Endothelial cell of umbilical vein (primary cell): ENCODE measurements at regions not wholly inside any gene's neighbourhood (a gene's known extent, or its start where the extent isn't known, plus 50 kb on each side); places are given as distances from the start of the nearest gene placed in this dataset.

Experiments used
- BruUV-seq: library from RNA; stranded (reverse); fragments of 400-500 nt; replicated peaks from 2 replicates; lab custom pipeline; 2021; lab: Mats Ljungman, UMichigan
- CTCF ChIA-PET: fragments of 300-600, 350-600 bp; sonication (Branson Sonifier 250); formaldehyde crosslinking; loops from one replicate; lab custom pipeline; 2021; ENCODE audit warnings: antibody characterized with exemption, inconsistent platforms; lab: Charles Lee
- POLR2A ChIA-PET: fragments of 300-600, 350-600 bp; sonication (Branson Sonifier 250); formaldehyde crosslinking; loops from one replicate; lab custom pipeline; 2021; ENCODE audit warnings: antibody characterized with exemption, inconsistent platforms; lab: Charles Lee
- DNase-seq: peaks from one replicate; pipeline ENCODE4 v3.0.0-alpha.2; 2011; ENCODE audit warnings: low read depth, low spot score
- FAIRE-seq: peaks from 2 replicates; lab custom pipeline; 2011; peaks lifted over from hg19 to GRCh38; lab: Jason Lieb, UNC
- H2AFZ ChIP-seq: 2 replicates; pipeline ENCODE4 v1.6.0; 2012; ENCODE audit warnings: low read depth, low read length, control low read depth, inconsistent platforms
- H3K27ac ChIP-seq: 2 replicates; pipeline ENCODE4 v1.5.1; 2011; ENCODE audit warnings: low read depth, mild to moderate bottlenecking, control low read depth, low read length, moderate library complexity; ENCODE audit not compliant: insufficient read depth
- H3K27me3 ChIP-seq, 2 experiments: 2 replicates each; pipeline versions ENCODE4 v1.6.0 to v1.6.1; 2011; ENCODE audit warnings: low read length in 2 of 2, mixed read lengths in 1 of 2; ENCODE audit not compliant: control insufficient read depth in 2 of 2, insufficient read depth in 2 of 2
- H3K36me3 ChIP-seq, 2 experiments: 2 replicates in 1 of 2; 3 replicates in 1 of 2; pipeline ENCODE4 v1.5.1; 2011; ENCODE audit warnings: low read length in 2 of 2, mild to moderate bottlenecking in 1 of 2, moderate library complexity in 1 of 2; ENCODE audit not compliant: control insufficient read depth in 2 of 2, insufficient read depth in 2 of 2; ENCODE audit errors: extremely low read depth in 1 of 2
- H3K4me1 ChIP-seq: 3 replicates; pipeline ENCODE4 v1.5.1; 2011; ENCODE audit warnings: mild to moderate bottlenecking, low read length; ENCODE audit not compliant: control insufficient read depth, insufficient read depth; ENCODE audit errors: extremely low read depth
- H3K4me2 ChIP-seq: 2 replicates; pipeline ENCODE4 v1.6.1; 2011; ENCODE audit warnings: low read length, control low read depth, mixed read lengths; ENCODE audit not compliant: insufficient read depth
- H3K4me3 ChIP-seq, 3 experiments: fragments of 200-600 bp in 1 of 3; sonication (generic), shearing (Covaris generic) in 1 of 3; replicated peaks in 1 of 3; 2 replicates each; pipeline ENCODE4 v1.5.1; 2011 to 2016; ENCODE audit warnings: control low read depth in 3 of 3, low read length in 3 of 3, mild to moderate bottlenecking in 2 of 3, inconsistent platforms in 1 of 3, low read depth in 1 of 3, moderate library complexity in 1 of 3; ENCODE audit not compliant: insufficient read depth in 1 of 3
- H3K79me2 ChIP-seq: 2 replicates; pipeline ENCODE4 v1.6.0; 2012; ENCODE audit warnings: low read length, inconsistent platforms; ENCODE audit not compliant: control insufficient read depth, insufficient read depth
- H3K9ac ChIP-seq: replicated peaks from 2 replicates; pipeline ENCODE3; 2011; ENCODE audit warnings: low read length, control low read depth; ENCODE audit not compliant: insufficient read depth; ENCODE audit errors: extremely low read depth
- H3K9me1 ChIP-seq: replicated peaks from 3 replicates; pipeline ENCODE4 v1.6.0; 2011; ENCODE audit warnings: mild to moderate bottlenecking, low read length; ENCODE audit not compliant: control insufficient read depth, insufficient read depth; ENCODE audit errors: extremely low read depth
- H3K9me3 ChIP-seq: replicated peaks from 2 replicates; pipeline ENCODE4 v1.5.1; 2012; ENCODE audit warnings: low read length, inconsistent platforms; ENCODE audit not compliant: control insufficient read depth, insufficient read depth
- H4K20me1 ChIP-seq: replicated peaks from 2 replicates; pipeline ENCODE3; 2011; ENCODE audit warnings: mild to moderate bottlenecking, low read length; ENCODE audit not compliant: control insufficient read depth, insufficient read depth; ENCODE audit errors: extremely low read depth
- EZH2 ChIP-seq: IDR thresholded peaks from 2 replicates; pipeline ENCODE4 v1.6.1; 2012; ENCODE audit warnings: borderline replicate concordance, low read depth, mild to moderate bottlenecking, moderate library complexity, low read length, inconsistent platforms; ENCODE audit not compliant: severe bottlenecking
- FOS ChIP-seq: IDR thresholded peaks from 2 replicates; pipeline ENCODE4 v1.6.1; 2011; ENCODE audit warnings: mild to moderate bottlenecking, low read length, moderate library complexity, borderline replicate concordance; ENCODE audit not compliant: insufficient read depth
- GATA2 ChIP-seq: IDR thresholded peaks from 2 replicates; pipeline ENCODE4 v1.7.0; 2011; ENCODE audit warnings: low read depth, mild to moderate bottlenecking, moderate library complexity, mixed read lengths, low read length; ENCODE audit not compliant: insufficient read length, insufficient read depth
- JUN ChIP-seq: IDR thresholded peaks from 2 replicates; pipeline ENCODE4 v1.6.1; 2011; ENCODE audit warnings: borderline replicate concordance, low read depth; ENCODE audit not compliant: insufficient read length, insufficient read depth
- MYC ChIP-seq: IDR thresholded peaks from one replicate; pipeline ENCODE4 v1.6.1; 2011; ENCODE audit warnings: mild to moderate bottlenecking, low read depth, low read length
- POLR2A ChIP-seq: IDR thresholded peaks from 2 replicates; pipeline ENCODE4 v1.6.1; 2012; ENCODE audit warnings: low read depth, mild to moderate bottlenecking, control low read depth, low read length
- POLR2AphosphoS5 ChIP-seq: IDR thresholded peaks from 2 replicates; pipeline ENCODE4 v1.6.1; 2012; ENCODE audit warnings: low read depth, mild to moderate bottlenecking, control low read depth, low read length, moderate library complexity; ENCODE audit not compliant: insufficient read depth
- dilution Hi-C: fragments of 300-500 bp; cut with MboI; formaldehyde crosslinking; loops from one replicate; pipeline ENCODE4 v1.15.0; 2019; ENCODE audit warnings: low sequenced_read_pairs; ENCODE audit not compliant: extremely low pct_ligation_motif_present
- intact Hi-C: fragments of 100-400 bp; cut with micrococcal nuclease; formaldehyde crosslinking; loops from one replicate; pipeline ENCODE4 v1.10.0; 2022
- TF ChIP-seq, protein P1 (sequence below): IDR thresholded peaks from 2 replicates; pipeline ENCODE4 v1.6.1; 2011; ENCODE audit not compliant: insufficient read depth, insufficient read length
- TF ChIP-seq, protein P2 (sequence below), 2 donors: IDR thresholded peaks; 1 replicate in 1 of 2; 2 replicates in 1 of 2; pipeline ENCODE4 v1.5.1; 2011; ENCODE audit warnings: low read length in 2 of 2, mild to moderate bottlenecking in 2 of 2, moderate library complexity in 2 of 2, control low read depth in 1 of 2, inconsistent platforms in 1 of 2, low read depth in 1 of 2; ENCODE audit not compliant: insufficient read depth in 1 of 2; ENCODE audit errors: extremely low read depth in 1 of 2

DNA sequence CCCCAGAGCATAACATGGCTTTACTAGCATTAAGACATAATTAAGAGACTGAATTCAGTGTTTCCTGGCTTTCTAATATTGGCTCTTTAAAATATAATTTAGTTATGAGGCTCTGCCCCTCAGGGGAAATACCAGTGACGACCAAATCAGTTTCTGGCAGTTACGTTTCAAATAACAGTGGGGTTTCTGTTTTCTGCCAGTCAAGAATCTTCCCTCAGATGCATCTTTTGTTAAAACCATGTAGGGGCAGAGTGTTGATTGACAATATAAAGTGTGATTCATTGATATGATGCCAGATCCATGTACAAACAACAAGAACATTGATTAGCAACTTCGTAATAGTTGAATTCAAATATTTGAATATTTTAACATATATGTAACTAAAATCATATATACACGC is 1169.7 kb downstream of the DIAPH3 start:
- H3K9me1 ChIP-seq, result no peaks in the 10 kb centered on the region
- H3K4me3 ChIP-seq, result no peak overlapping the region
- no peaks in the 10 kb centered on the region for H4K20me1 ChIP-seq
- H3K79me2 ChIP-seq, result no peaks in the 10 kb centered on the region
- H3K4me2 ChIP-seq, result no peak overlapping the region
- dilution Hi-C loops, result no loop called here
- H3K9ac ChIP-seq, result no peak overlapping the region
- DNase-seq, result no peak
- H2AFZ ChIP-seq, result no peak overlapping the region
- H3K27ac ChIP-seq, result no peak overlapping the region
- H3K27me3 ChIP-seq, result no peaks in the 10 kb centered on the region
- no peak for FAIRE-seq
- H3K36me3 ChIP-seq, result no peaks in the 10 kb centered on the region
- TF ChIP-seq EZH2, result no peak
- no peak for TF ChIP-seq FOS
- TF ChIP-seq GATA2, result no peak
- TF ChIP-seq MYC, result no peak
- no peak for TF ChIP-seq POLR2A
- TF ChIP-seq, protein P1, sequence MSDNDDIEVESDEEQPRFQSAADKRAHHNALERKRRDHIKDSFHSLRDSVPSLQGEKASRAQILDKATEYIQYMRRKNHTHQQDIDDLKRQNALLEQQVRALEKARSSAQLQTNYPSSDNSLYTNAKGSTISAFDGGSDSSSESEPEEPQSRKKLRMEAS, result no peak
- TF ChIP-seq JUN, result no peak
- no peak for TF ChIP-seq POLR2AphosphoS5
- TF ChIP-seq, protein P2, sequence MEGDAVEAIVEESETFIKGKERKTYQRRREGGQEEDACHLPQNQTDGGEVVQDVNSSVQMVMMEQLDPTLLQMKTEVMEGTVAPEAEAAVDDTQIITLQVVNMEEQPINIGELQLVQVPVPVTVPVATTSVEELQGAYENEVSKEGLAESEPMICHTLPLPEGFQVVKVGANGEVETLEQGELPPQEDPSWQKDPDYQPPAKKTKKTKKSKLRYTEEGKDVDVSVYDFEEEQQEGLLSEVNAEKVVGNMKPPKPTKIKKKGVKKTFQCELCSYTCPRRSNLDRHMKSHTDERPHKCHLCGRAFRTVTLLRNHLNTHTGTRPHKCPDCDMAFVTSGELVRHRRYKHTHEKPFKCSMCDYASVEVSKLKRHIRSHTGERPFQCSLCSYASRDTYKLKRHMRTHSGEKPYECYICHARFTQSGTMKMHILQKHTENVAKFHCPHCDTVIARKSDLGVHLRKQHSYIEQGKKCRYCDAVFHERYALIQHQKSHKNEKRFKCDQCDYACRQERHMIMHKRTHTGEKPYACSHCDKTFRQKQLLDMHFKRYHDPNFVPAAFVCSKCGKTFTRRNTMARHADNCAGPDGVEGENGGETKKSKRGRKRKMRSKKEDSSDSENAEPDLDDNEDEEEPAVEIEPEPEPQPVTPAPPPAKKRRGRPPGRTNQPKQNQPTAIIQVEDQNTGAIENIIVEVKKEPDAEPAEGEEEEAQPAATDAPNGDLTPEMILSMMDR (IDR thresholded peaks at IDR 0.05; ENCODE audit: extremely low read depth in 1 of 2, insufficient read depth in 1 of 2, low read depth in 1 of 2, low read length in 2 of 2), result no peak
- intact Hi-C loops, result loop anchor here (10.0 kb wide), 1 partner anchor 321 kb away; no protein-coding TSS in a partner anchor
- H3K9me3 ChIP-seq, result no peaks in the 10 kb centered on the region
- ChIA-PET POLR2A (no interaction called here), CTCF (no interaction called here)
- no TSS peak for BruUV-seq
- H3K4me1 ChIP-seq, result no peaks in the 10 kb centered on the region
